Left kidney (tissue), 1 donor: ENCODE measurements at regions not wholly inside any gene's neighbourhood (a gene's known extent, or its start where the extent isn't known, plus 50 kb on each side); places are given as distances from the start of the nearest gene placed in this dataset.
"Not testable (repeated sequence)": the region's sequence is repeated elsewhere in the genome, so short reads cannot be mapped to it uniquely, and the experiment has no call there.

Source experiments
- DNase-seq: peaks from one replicate; pipeline ENCODE4 v3.0.0-alpha.2; 2013

GRCh38 chr16:66242672-66243071 is 123.8 kb upstream of the CDH5 start:
- no peak for DNase-seq

DNA sequence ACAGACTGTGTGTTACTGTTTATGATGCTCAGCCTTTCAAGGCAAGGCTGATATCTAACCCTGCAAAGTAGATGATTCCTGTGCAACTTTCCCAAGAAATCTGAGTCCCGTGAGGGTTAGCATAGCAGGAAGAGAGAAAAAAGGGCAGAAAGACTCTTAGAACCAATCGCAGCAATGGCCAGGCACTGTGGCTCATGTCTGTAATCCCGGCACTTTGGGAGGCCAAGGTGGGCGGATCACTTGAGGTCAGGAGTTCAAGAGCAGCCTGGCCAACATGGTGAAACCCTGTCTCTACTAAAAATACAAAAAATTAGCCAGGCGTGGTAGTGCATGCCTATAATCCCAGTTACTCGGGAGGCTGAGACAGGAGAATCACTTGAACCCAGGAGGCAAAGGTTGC is 124.3 kb upstream of the CDH5 start:
- not testable (repeated sequence) for DNase-seq

DNA sequence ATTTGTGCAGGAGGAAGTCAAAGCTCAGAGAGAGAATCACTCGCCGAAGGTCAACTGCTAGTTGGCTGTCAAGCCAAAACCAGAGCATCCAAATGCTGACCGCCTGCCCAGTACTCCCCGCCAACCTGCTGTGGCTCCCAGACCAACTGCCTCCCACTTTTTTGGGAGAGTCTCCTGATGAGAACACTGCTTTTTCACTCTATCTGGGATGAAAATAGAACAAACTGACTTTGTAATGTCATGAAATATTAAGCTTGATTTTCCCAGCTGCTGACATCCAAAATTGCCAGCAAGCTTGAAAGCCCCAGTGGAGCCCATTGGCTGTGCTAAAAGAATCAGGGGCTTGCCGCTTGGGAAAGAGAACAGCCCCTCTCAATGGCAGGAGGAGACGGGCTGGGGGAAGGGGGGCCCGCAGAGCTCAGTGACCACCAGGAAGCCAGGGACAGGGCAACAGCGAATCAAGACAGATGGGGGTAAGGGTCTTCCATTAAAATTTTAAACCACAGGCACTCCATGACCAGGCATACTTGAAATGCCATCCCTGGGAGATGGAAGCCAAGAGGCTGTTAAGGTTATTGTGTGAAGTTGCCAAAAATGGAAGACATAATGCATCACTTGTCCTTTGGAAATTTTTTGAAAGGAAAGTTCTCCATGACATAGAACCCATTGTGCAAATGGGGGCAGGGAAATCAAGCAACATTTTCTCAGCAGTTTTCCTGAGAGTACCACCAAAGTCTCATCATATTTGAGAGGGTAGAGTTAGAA is 125.7 kb upstream of the CDH5 start:
- no peak for DNase-seq

GRCh38 chr16:66240088-66240487 is 126.4 kb upstream of the CDH5 start:
- no peak for DNase-seq

GRCh38 chr16:66238696-66239095 is 127.8 kb upstream of the CDH5 start:
- no peak for DNase-seq

- DNase-seq, result no peak
Measured at GRCh38 chr16:66236301-66236700, 130.2 kb upstream of the CDH5 start.

DNA sequence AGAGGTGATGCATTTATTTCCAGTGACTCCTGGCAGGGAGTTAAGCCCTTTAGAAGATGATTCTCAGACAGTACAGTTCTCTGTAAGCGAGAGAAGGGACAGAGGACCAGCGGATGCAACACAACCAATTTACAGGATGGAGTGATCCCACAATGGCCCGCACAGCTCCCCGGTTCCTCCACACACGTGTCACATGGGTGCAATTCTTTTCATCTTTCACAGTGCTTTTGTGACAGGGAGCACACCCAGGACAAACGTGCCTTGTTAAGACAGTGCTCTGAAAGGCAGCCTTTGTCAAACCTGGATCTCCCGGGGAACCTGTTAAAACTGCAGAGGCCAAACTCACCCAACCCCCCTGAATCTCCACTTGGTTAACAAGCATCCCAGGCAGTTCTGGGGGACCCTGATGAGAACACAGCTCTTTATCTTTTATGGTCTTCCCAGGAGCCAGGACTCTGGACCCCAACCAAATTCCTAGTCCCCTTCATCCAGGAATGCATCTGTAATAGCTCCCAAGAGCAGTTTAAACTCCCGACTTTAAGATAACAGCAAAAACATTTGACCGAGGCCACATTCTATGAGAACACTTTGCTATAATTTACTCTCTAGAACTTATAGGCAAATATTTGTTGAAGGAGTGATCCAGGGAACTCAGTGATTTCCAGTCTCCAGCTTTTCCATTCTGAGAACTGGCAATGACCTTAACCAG is 134.9 kb upstream of the CDH5 start:
- no peak for DNase-seq

DNA sequence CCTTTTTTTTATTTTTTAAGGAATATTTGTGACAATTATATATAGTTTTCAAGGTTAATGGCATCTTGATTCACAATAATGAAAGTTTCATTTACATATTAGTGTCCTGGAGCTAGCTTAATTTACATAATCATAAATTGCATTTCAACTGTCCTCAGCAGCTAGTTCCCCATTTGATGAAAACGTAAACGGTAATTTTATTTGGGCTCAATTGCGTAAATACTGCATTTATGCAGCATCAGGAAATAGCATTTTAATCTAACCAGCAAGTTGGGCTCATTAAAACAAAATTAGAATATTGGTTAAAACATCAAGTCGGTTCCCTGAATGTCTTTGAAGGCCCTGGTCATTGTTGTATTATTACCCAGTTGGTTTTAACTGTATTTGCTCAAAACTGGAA is 136.8 kb upstream of the CDH5 start:
- DNase-seq, result no peak

- DNase-seq, result peak; percentile 55
Measured at GRCh38 chr16:66228792-66229191, 137.7 kb upstream of the CDH5 start.

DNA sequence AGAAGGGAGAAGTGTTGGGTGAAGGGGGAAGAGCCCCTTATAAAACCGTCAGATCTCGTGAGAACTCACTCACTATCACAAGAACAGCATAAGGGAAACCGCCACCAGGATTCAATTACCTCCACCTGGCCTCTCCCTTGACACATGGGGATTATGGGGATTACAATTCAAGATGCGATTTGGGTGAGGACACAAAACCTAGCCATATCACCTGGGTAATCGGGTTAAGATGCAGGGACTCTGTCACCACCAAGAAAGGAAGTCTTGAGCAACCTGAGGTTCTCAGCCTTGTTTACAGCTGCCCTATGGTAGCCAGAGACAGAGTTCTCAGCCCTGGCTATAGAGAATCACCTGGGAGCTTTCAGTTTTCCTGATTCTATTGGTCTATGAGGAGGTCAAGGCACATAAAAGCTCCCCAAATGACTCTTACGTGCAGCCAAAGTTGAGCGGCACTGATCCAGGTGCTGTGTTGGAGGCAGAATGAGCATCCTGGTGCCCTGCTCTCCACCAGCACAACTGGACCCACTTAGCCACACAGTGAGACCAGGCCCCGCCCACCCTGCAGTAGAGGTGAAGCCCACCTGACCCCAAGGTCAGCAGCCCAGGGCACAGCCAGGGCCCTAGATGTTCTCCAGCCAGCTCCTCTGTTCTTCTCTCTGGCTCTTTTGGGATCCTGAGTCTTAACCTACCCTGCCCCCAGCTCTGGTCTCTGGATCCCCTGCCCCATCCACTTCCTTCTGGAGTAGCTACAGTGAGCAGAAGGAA is 138.5 kb upstream of the CDH5 start:
- no peak for DNase-seq

DNA sequence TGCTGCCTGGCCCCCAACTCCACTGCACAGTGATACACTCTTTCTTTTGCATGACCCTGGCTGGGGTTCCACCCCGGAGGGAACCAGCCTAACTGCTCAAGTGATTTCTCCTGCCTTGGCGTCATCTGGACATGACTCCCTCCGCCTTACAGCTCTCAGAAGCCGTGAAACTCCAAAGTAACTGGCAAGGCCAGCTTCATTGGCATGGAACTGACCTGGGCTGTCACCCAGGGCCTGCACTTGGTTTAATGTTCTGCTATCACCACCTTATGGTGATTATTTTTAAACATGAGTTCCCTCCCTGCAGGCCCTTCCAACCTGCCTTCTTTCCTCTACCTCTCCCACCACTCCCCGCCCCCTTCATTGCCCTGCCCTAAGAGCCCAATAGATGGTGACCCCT is 139.7 kb upstream of the CDH5 start:
- DNase-seq, result no peak

GRCh38 chr16:66225696-66226095 is 140.8 kb upstream of the CDH5 start:
- DNase-seq, result no peak

DNA sequence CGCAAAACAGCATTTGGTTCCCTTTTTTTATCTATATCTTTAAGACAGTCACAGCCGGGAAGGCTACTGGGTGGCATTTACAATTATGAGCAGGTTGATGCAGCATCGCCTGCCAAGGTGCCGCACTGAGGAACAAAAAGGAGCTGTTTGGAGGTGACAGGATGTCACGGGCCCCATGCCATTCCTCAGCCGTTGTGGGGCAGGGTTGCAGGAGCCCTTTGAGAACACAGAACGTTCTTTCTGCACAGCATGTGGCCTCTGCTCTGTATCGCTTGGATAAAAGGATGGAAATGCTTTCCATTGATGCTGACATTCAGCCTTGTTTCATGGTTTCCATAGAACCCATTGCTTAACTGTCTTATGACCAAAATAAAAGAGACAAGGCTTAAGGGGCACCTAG is 141.9 kb upstream of the CDH5 start:
- no peak for DNase-seq

DNA sequence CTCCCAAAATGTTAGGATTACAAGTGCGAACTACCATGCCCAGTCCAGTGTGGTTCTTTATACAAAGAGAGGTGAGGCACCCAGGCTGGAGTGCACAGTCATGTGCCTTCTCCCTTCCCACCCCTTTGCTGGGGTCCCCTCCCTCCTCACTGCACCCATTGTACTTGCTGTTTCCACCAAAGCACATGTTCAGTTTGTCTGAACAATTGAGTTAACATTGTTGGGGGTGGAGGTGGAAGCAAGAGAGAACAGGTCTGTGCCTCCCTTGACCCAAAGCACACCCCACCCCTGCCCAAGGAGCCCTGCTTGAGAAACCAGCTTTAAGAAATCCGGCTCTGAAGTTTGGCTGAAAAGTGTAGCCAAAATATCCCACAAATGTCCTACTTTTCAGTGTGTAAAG is 142.3 kb upstream of the CDH5 start:
- DNase-seq, result no peak

- DNase-seq, result no peak
Measured at GRCh38 chr16:66223176-66223780, 143.2 kb upstream of the CDH5 start.

- no peak for DNase-seq
Measured at GRCh38 chr16:66222756-66223155, 143.7 kb upstream of the CDH5 start.

DNA sequence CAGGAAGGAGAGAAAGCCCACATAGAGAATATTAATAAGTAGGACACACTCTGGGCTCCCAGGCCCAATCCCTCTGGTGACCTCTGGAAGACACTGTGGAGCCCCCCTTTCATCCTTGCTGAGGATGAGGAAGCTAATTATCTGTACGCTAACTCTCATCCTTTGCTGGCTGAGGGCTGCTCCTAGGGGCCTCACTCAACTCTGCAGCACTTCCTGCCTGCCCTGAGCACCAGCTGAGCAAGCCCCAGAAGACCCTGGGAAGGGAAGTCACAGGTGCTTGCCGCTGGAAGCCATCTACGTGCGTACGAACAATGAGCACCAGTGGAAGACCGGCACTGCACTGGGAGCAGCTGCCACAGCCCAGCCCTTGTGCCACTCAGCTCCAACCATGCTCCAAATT is 145.8 kb upstream of the CDH5 start:
- DNase-seq, result no peak

DNA sequence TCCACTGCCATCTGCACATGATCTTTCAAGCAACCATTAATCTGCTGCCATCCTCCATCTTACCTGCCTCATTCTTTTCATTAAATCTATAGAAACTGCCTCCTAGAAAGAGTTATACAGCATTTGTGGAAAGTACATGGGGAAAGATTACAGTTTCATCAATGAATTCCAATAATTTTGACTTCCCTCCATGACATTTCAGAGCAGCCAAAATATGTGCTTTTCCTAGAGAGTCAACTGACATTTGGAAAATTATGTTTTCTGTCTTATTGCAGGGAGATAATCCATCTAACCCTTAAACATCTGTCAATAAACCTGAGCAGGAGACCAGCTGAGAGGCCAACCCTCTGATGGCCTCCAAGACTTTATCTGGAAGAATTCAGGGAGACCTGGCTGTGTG is 147.0 kb upstream of the CDH5 start:
- DNase-seq, result no peak

- no peak for DNase-seq
Measured at GRCh38 chr16:66212428-66212827, 154.1 kb upstream of the CDH5 start.

GRCh38 chr16:66211651-66212050 is 154.8 kb upstream of the CDH5 start:
- no peak for DNase-seq

DNA sequence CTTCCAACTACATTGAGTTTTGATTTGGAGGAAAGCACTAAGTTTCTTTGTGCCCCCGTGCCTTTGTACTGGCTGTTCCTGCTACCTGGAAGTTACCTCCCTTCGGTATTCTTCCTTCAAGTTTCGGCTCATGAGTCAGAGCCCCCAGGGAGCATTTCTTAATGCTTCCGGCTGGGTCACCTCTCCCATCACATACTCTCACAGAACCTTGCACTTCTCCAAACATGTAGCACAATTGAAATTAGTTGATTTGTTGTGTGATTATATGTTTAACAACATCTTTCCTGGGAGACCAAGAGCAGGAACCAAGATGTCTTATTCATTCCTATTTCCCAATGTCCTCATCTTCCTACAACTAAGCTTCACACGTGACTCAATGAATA is 158.6 kb upstream of the CDH5 start:
- DNase-seq, result no peak

DNA sequence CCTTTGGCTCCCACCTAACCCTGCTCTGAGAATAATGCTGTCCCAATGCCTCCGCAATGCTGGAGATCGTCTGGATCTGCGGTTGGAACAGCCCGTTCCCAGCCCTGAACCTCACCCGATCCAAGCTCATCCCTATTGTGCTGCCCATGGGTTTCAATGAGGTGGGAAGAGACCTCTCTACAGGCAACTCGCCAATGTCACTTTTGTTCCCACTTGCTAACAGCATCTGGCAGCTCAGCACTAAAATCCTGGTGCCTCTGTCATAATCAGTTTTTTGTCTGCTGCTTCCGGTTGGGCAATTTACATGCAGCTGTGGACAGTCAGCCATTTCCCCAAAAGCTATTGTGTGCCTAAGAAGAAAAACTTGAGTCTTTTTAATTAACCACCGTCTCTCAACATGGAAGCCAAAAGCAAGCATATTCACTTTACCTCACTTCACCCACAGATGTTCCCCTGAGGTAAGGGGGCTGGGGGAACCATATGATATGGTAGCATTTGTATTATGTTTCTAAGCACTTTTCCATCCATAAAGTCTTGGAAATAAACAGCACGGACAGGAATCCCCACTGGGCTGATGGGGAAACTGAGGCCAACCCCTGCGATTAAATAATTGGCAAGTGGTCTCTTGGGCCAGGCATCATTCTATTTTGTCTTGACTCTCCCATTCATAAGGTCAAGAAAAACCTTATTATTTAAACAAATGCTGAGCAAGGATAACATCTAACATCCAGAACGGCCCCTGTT is 159.2 kb upstream of the CDH5 start:
- no peak for DNase-seq
